ENCODE measurements at regions not wholly inside any gene's neighbourhood (a gene's known extent, or its start where the extent isn't known, plus 50 kb on each side); places are given as distances from the start of the nearest gene placed in this dataset.

DNA sequence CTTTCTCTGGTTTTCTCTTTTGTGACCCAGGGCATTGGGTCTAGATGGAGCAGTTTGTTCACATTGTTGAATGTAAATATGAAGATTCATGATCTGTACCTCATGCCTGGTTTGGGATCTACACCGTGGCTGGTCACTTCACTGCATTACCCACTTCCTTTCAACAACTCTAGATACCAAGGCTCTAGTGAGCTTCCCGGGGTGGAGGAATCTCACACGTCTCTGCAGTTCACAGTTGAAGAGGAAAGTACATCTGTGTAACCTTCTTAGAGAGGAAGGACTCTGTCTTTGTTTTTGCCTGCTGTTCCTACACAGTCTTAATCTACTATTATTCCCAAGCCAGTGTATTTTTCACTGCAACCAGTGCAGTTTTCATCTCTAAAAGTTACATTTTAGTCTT is 574.8 kb downstream of the MBD2 start:
- H3K9me3 Mint-ChIP-seq: no peaks in the 10 kb centered on the region
- no peak for DNase-seq
- Histone ChIP-seq H2AFZ (ENCODE audit: low read length) (no peak overlapping the region), H3K14ac (ENCODE audit: insufficient read depth, low read length) (no peak overlapping the region), H4K91ac (ENCODE audit: insufficient read length, low read depth, low read length) (no peak overlapping the region), H4K8ac (replicated peaks; ENCODE audit: insufficient read length, low read depth, low read length) (no peak overlapping the region), H3K9ac (ENCODE audit: extremely low read depth, insufficient read length, low read length) (no peak overlapping the region), H3K79me2 (ENCODE audit: insufficient read depth, low read length) (no peaks in the 10 kb centered on the region), H3K18ac (ENCODE audit: insufficient read length, low read depth, low read length) (no peak overlapping the region), H3K4me1 (ENCODE audit: insufficient read depth, low read length) (no peaks in the 10 kb centered on the region), H2BK20ac (ENCODE audit: low read depth, low read length, poor library complexity, severe bottlenecking) (no peak overlapping the region), H3T11ph (ENCODE audit: low read length) (no peak overlapping the region), H2BK12ac (ENCODE audit: insufficient read length, low read depth, low read length) (no peak overlapping the region), H3K9me3 (ENCODE audit: control insufficient read depth, low read depth, low read length) (no peaks in the 10 kb centered on the region), H3K4me2 (ENCODE audit: insufficient read depth, insufficient read length, low read length) (no peak overlapping the region), H4K20me1 (ENCODE audit: control insufficient read depth, insufficient read depth, insufficient read length) (no peaks in the 10 kb centered on the region), H3K79me1 (ENCODE audit: insufficient read depth, low read depth, low read length, poor library complexity, severe bottlenecking) (no peaks in the 10 kb centered on the region), H2BK15ac (ENCODE audit: low read depth, low read length) (no peak overlapping the region), H4K5ac (ENCODE audit: insufficient read length, low read depth, low read length) (no peak overlapping the region), H2AK5ac (ENCODE audit: insufficient read length, low read length) (no peak overlapping the region), H3K27ac (ENCODE audit: insufficient read length, low read depth, low read length) (no peak overlapping the region), H2BK5ac (ENCODE audit: insufficient read length, low read length) (no peak overlapping the region), H3K23ac (ENCODE audit: insufficient read length, low read depth, low read length) (no peak overlapping the region), H3K56ac (ENCODE audit: insufficient read length, low read depth, low read length) (no peak overlapping the region), H3K27me3 (ENCODE audit: insufficient read depth, low read length) (no peaks in the 10 kb centered on the region), H3K23me2 (ENCODE audit: insufficient read length, low read depth, low read length, poor library complexity, severe bottlenecking) (no peaks in the 10 kb centered on the region), H2BK120ac (ENCODE audit: low read depth, low read length, poor library complexity, severe bottlenecking) (no peak overlapping the region), H3K4ac (ENCODE audit: low read depth, low read length) (no peak overlapping the region)
- H3K27me3 Mint-ChIP-seq (ENCODE audit: low read depth): no peaks in the 10 kb centered on the region
- no CpG with 5 or more reads among the region's 3 CpGs for WGBS (ENCODE audit: extremely low coverage, insufficient read length, low lambda C conversion rate)
- no peaks in the 10 kb centered on the region for H3K36me3 Mint-ChIP-seq (ENCODE audit: insufficient read depth in 1 of 3, low read depth in 3 of 3)
- no peak overlapping the region for H3K4me3 Mint-ChIP-seq
- TF ChIP-seq CTCF (conservative IDR thresholded peaks at IDR 0.05): no peak
- no peak overlapping the region for H3K27ac Mint-ChIP-seq
- H3K4me1 Mint-ChIP-seq: peaks cover 5 to 6% of the 10 kb centered on the region in 2 experiments; a peak in 2 of 4 replicates

All from H9 (cell line).